MM.1S (cell line): ENCODE measurements at regions not wholly inside any gene's neighbourhood (a gene's known extent, or its start where the extent isn't known, plus 50 kb on each side); places are given as distances from the start of the nearest gene placed in this dataset.

Source experiments
- CTCF ChIP-seq: fragments of 300-600 bp; sonication (generic); IDR thresholded peaks from 2 replicates; pipeline ENCODE4 v1.5.1; 2016; ENCODE audit warnings: antibody characterized with exemption, low read length, mixed read lengths
- EZH2phosphoT487 ChIP-seq: fragments of 300-600 bp; sonication (generic); IDR thresholded peaks from 2 replicates; pipeline ENCODE4 v1.6.1; 2018; ENCODE audit warnings: antibody characterized with exemption, low read length

GRCh38 chr10:2837674-2838073 is 229.7 kb upstream of the PFKP start:
- no peak for TF ChIP-seq CTCF
- TF ChIP-seq EZH2phosphoT487 = no peak
